H9 (cell line): ENCODE measurements at regions not wholly inside any gene's neighbourhood (a gene's known extent, or its start where the extent isn't known, plus 50 kb on each side); places are given as distances from the start of the nearest gene placed in this dataset.

ENCODE experiments used
- DNase-seq: peaks from one replicate; pipeline ENCODE4 v3.0.0-alpha.2; 2017
- H2AFZ ChIP-seq: one replicate; pipeline ENCODE4 v1.6.1; 2013; ENCODE audit warnings: mild to moderate bottlenecking, low read length, control low read depth, moderate library complexity
- H2AK5ac ChIP-seq: 2 replicates; pipeline ENCODE4 v1.6.1; 2013; ENCODE audit warnings: low read length, control low read depth, mixed read lengths; ENCODE audit not compliant: insufficient read length
- H2BK120ac ChIP-seq: one replicate; pipeline ENCODE4 v1.6.1; 2013; ENCODE audit warnings: low read depth, mild to moderate bottlenecking, low read length, control low read depth, inconsistent platforms; ENCODE audit not compliant: poor library complexity, severe bottlenecking
- H2BK12ac ChIP-seq: 2 replicates; pipeline ENCODE4 v1.6.1; 2013; ENCODE audit warnings: low read length, control low read depth, mixed read lengths, low read depth; ENCODE audit not compliant: insufficient read length
- H2BK15ac ChIP-seq: 2 replicates; pipeline ENCODE4 v1.6.1; 2013; ENCODE audit warnings: low read depth, low read length, control low read depth
- H2BK20ac ChIP-seq: one replicate; pipeline ENCODE4 v1.6.1; 2013; ENCODE audit warnings: low read depth, mild to moderate bottlenecking, low read length, control low read depth, inconsistent platforms; ENCODE audit not compliant: poor library complexity, severe bottlenecking
- H2BK5ac ChIP-seq: 2 replicates; pipeline ENCODE4 v1.6.1; 2013; ENCODE audit warnings: low read length, control low read depth, mixed read lengths; ENCODE audit not compliant: insufficient read length
- H3K14ac ChIP-seq: 2 replicates; pipeline ENCODE4 v1.6.1; 2013; ENCODE audit warnings: low read length, control low read depth; ENCODE audit not compliant: insufficient read depth
- H3K18ac ChIP-seq: 2 replicates; pipeline ENCODE4 v1.6.1; 2013; ENCODE audit warnings: low read depth, mild to moderate bottlenecking, mixed read lengths, low read length, control low read depth; ENCODE audit not compliant: insufficient read length
- H3K23ac ChIP-seq: 2 replicates; pipeline ENCODE4 v1.6.1; 2013; ENCODE audit warnings: low read length, control low read depth, mixed read lengths, low read depth; ENCODE audit not compliant: insufficient read length
- H3K23me2 ChIP-seq: 2 replicates; pipeline ENCODE4 v1.6.1; 2013; ENCODE audit warnings: low read depth, mild to moderate bottlenecking, mixed read lengths, low read length, control low read depth; ENCODE audit not compliant: insufficient read length, poor library complexity, severe bottlenecking
- H3K27ac ChIP-seq: 2 replicates; pipeline ENCODE4 v1.5.1; 2013; ENCODE audit warnings: low read length, control low read depth, mixed read lengths, low read depth; ENCODE audit not compliant: insufficient read length
- H3K27me3 ChIP-seq: 2 replicates; pipeline ENCODE4 v1.6.1; 2013; ENCODE audit warnings: low read length, control low read depth, inconsistent platforms; ENCODE audit not compliant: insufficient read depth
- H3K4ac ChIP-seq: 2 replicates; pipeline ENCODE4 v1.6.1; 2013; ENCODE audit warnings: low read depth, mild to moderate bottlenecking, control low read depth, inconsistent platforms, low read length, moderate library complexity
- H3K4me1 ChIP-seq: 2 replicates; pipeline ENCODE4 v1.6.1; 2013; ENCODE audit warnings: low read length, control low read depth, inconsistent platforms; ENCODE audit not compliant: insufficient read depth
- H3K4me2 ChIP-seq: 2 replicates; pipeline ENCODE4 v1.6.1; 2013; ENCODE audit warnings: low read length, control low read depth, mixed read lengths; ENCODE audit not compliant: insufficient read length, insufficient read depth
- H3K56ac ChIP-seq: 2 replicates; pipeline ENCODE4 v1.6.1; 2013; ENCODE audit warnings: low read depth, mild to moderate bottlenecking, mixed read lengths, low read length, control low read depth; ENCODE audit not compliant: insufficient read length
- H3K79me1 ChIP-seq: 2 replicates; pipeline ENCODE4 v1.6.1; 2013; ENCODE audit warnings: low read depth, mild to moderate bottlenecking, moderate library complexity, low read length, control low read depth, inconsistent platforms; ENCODE audit not compliant: insufficient read depth, poor library complexity, severe bottlenecking
- H3K79me2 ChIP-seq: 2 replicates; pipeline ENCODE4 v1.6.1; 2013; ENCODE audit warnings: low read length, control low read depth, inconsistent platforms; ENCODE audit not compliant: insufficient read depth
- H3K9ac ChIP-seq: 2 replicates; pipeline ENCODE4 v1.6.1; 2013; ENCODE audit warnings: low read length, control low read depth, mixed read lengths; ENCODE audit not compliant: insufficient read length; ENCODE audit errors: extremely low read depth
- H3K9me3 ChIP-seq: one replicate; pipeline ENCODE4 v1.6.1; 2013; ENCODE audit warnings: low read depth, low read length, inconsistent platforms; ENCODE audit not compliant: control insufficient read depth
- H3T11ph ChIP-seq: one replicate; pipeline ENCODE4 v1.6.1; 2013; ENCODE audit warnings: mild to moderate bottlenecking, low read length, control low read depth, inconsistent platforms
- H4K20me1 ChIP-seq: one replicate; pipeline ENCODE4 v1.6.1; 2013; ENCODE audit not compliant: control insufficient read depth, insufficient read length, insufficient read depth
- H4K5ac ChIP-seq: 2 replicates; pipeline ENCODE4 v1.6.1; 2013; ENCODE audit warnings: low read depth, mild to moderate bottlenecking, mixed read lengths, low read length, control low read depth; ENCODE audit not compliant: insufficient read length
- H4K8ac ChIP-seq: replicated peaks from 2 replicates; pipeline ENCODE4 v1.6.1; 2013; ENCODE audit warnings: low read length, control low read depth, mixed read lengths, low read depth; ENCODE audit not compliant: insufficient read length
- H4K91ac ChIP-seq: 2 replicates; pipeline ENCODE4 v1.6.1; 2013; ENCODE audit warnings: low read depth, mild to moderate bottlenecking, moderate library complexity, mixed read lengths, low read length, control low read depth; ENCODE audit not compliant: insufficient read length
- H3K27ac Mint-ChIP-seq, 3 experiments: 2 replicates in 2 of 3; 3 replicates in 1 of 3; pipeline ENCODE4 v1.8.0; 2020 to 2021; ENCODE audit warnings: mixed read lengths in 3 of 3, mild to moderate bottlenecking in 1 of 3, moderate library complexity in 1 of 3
- H3K27me3 Mint-ChIP-seq: 2 replicates; pipeline ENCODE4 v1.8.0; 2021; ENCODE audit warnings: low read depth, mild to moderate bottlenecking, moderate library complexity, mixed read lengths
- H3K36me3 Mint-ChIP-seq, 3 experiments: 2 replicates in 2 of 3; 3 replicates in 1 of 3; pipeline ENCODE4 v1.8.0; 2020 to 2021; ENCODE audit warnings: low read depth in 3 of 3, mixed read lengths in 3 of 3; ENCODE audit not compliant: insufficient read depth in 1 of 3
- H3K4me1 Mint-ChIP-seq, 2 experiments: 2 replicates each; pipeline ENCODE4 v1.8.0; 2020; ENCODE audit warnings: mixed read lengths in 2 of 2
- H3K4me3 Mint-ChIP-seq, 2 experiments: 2 replicates in 1 of 2; 3 replicates in 1 of 2; pipeline ENCODE4 v1.8.0; 2020 to 2021; ENCODE audit warnings: mild to moderate bottlenecking in 2 of 2, mixed read lengths in 2 of 2, moderate library complexity in 1 of 2
- H3K9me3 Mint-ChIP-seq, 2 experiments: 2 replicates in 1 of 2; 3 replicates in 1 of 2; pipeline ENCODE4 v1.8.0; 2020; ENCODE audit warnings: mild to moderate bottlenecking in 2 of 2, mixed read lengths in 2 of 2, moderate library complexity in 1 of 2
- WGBS: extraction: QIAGEN DNeasy Blood & Tissue Kit; methylation state at CpG from one replicate; pipeline ENCODE4 v1.1.7; 2013; ENCODE audit warnings: missing lambda C conversion rate, low lambda C conversion rate, mixed read lengths; ENCODE audit not compliant: insufficient read length; ENCODE audit errors: extremely low coverage; 5-methylcytosine and 5-hydroxymethylcytosine counted together
- TF ChIP-seq, protein P1 (sequence below): fragments of 200-600 bp; sonication (generic); conservative IDR thresholded peaks from 3 replicates; pipeline ENCODE4 v1.8.0; 2021; ENCODE audit warnings: antibody characterized with exemption, mild to moderate bottlenecking

DNA sequence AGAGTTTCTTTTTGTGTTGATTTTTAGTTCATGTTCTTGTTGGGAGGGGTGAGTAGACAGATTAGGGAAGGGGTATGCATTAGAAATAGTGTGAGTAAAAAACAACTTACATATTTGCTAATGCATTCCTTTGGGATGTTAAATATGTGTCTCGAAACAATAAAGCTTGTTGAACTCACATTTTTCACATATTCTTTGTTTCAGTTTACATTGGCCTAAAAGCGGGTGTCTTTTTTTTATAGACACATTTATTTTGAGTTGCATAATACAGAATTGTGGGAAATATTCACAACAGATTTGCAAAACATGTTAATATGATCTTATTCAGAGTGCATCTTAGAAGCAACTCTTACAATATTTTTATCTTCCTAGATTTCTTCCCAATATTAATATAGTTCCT, 337.5 kb upstream of the CNTNAP2 start:
- H3K18ac ChIP-seq: no peak overlapping the region
- no peaks in the 10 kb centered on the region for H3K27me3 ChIP-seq
- no peak overlapping the region for H2BK12ac ChIP-seq
- TF ChIP-seq, protein P1, sequence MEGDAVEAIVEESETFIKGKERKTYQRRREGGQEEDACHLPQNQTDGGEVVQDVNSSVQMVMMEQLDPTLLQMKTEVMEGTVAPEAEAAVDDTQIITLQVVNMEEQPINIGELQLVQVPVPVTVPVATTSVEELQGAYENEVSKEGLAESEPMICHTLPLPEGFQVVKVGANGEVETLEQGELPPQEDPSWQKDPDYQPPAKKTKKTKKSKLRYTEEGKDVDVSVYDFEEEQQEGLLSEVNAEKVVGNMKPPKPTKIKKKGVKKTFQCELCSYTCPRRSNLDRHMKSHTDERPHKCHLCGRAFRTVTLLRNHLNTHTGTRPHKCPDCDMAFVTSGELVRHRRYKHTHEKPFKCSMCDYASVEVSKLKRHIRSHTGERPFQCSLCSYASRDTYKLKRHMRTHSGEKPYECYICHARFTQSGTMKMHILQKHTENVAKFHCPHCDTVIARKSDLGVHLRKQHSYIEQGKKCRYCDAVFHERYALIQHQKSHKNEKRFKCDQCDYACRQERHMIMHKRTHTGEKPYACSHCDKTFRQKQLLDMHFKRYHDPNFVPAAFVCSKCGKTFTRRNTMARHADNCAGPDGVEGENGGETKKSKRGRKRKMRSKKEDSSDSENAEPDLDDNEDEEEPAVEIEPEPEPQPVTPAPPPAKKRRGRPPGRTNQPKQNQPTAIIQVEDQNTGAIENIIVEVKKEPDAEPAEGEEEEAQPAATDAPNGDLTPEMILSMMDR: no peak
- no peaks in the 10 kb centered on the region for H3K36me3 Mint-ChIP-seq
- H3K4me2 ChIP-seq: no peak overlapping the region
- no peaks in the 10 kb centered on the region for H3K23me2 ChIP-seq
- H2BK120ac ChIP-seq: no peak overlapping the region
- H3K9me3 Mint-ChIP-seq: no peaks in the 10 kb centered on the region
- no peaks in the 10 kb centered on the region for H3K79me1 ChIP-seq
- H3K9me3 ChIP-seq: no peaks in the 10 kb centered on the region
- no peak overlapping the region for H2AK5ac ChIP-seq
- H2BK15ac ChIP-seq: no peak overlapping the region
- H3K27me3 Mint-ChIP-seq: no peaks in the 10 kb centered on the region
- WGBS: no CpG with 5 or more reads among the region's 2 CpGs
- H3K14ac ChIP-seq: no peak overlapping the region
- H3K4me3 Mint-ChIP-seq: no peak overlapping the region
- no peaks in the 10 kb centered on the region for H4K20me1 ChIP-seq
- H3K23ac ChIP-seq: no peak overlapping the region
- no peak overlapping the region for H4K5ac ChIP-seq
- H2BK5ac ChIP-seq: no peak overlapping the region
- H3K4me1 ChIP-seq: no peaks in the 10 kb centered on the region
- H3K27ac ChIP-seq: no peak overlapping the region
- H3K56ac ChIP-seq: no peak overlapping the region
- no peak overlapping the region for H2AFZ ChIP-seq
- H3K9ac ChIP-seq: no peak overlapping the region
- H3K27ac Mint-ChIP-seq: no peak overlapping the region
- H2BK20ac ChIP-seq: no peak overlapping the region
- no peaks in the 10 kb centered on the region for H3K79me2 ChIP-seq
- H4K8ac ChIP-seq: no peak overlapping the region
- H4K91ac ChIP-seq: no peak overlapping the region
- H3K4me1 Mint-ChIP-seq: no peaks in the 10 kb centered on the region
- DNase-seq: no peak
- H3K4ac ChIP-seq: no peak overlapping the region
- H3T11ph ChIP-seq: no peak overlapping the region
